T follicular helper cell (primary cell): ENCODE measurements at regions not wholly inside any gene's neighbourhood (a gene's known extent, or its start where the extent isn't known, plus 50 kb on each side); places are given as distances from the start of the nearest gene placed in this dataset.
A peak's percentile ranks its signal among the peaks of the same experiment; 100 is the strongest.
"Not testable (repeated sequence)": the region's sequence is repeated elsewhere in the genome, so short reads cannot be mapped to it uniquely, and the experiment has no call there.

Experiments used
- DNase-seq: peaks from one replicate; pipeline ENCODE4 v3.0.0-alpha.2; 2020; ENCODE audit warnings: low read depth

DNA sequence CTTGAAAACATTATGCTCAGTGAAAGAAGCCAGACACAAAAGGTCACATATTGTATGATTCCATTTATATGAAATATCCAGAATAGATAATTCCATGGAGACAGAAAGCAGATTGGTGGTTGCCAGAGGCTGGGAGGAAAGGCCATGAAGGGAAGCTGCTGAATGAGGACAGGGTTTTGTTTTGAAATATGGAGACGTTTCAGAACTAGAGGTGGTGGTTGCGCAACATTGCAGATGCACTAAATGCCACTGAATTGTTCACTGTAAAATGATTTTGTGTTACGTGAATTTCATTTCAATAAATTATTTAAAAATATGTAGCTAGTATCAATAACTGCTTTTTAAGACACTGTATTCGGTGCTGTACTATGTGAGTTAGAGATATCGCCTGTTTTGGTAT, 101.7 kb upstream of the ZNF236 start:
- no peak for DNase-seq

- no peak for DNase-seq
Measured at GRCh38 chr18:76715012-76715610, 107.2 kb upstream of the ZNF236 start.

- DNase-seq, result no peak
Measured at GRCh38 chr18:76713432-76713831, 108.9 kb upstream of the ZNF236 start.

DNA sequence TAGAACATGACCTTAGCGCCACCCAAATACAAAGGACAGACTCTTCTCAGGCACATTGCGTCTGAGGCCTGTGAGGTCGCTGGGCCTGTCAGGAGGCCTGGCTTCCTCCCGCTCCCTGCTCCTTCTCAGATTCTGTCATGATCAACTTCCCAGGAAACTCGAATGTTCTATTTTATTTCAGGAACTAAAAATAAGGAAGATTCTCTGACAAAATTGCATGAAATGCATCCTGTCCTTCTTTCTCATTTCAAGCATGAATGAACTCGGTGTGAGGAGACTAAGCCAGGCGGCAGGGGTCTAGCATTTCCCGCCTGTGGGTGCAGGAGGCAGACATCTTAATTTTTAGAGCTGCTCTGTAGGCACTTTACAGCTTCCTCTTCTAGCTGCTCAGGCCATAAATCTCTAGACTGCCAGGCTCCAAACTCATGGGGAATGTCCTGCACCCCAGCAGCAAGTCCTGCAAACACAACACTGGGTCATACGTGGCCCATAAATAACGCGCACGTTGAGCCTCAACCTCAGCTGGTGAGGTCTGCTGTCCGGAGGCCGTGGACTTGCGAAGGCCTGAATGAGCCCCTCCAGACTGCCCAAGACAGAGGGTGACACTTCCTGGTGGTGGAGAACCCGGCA, 109.7 kb upstream of the ZNF236 start:
- no peak for DNase-seq

DNA sequence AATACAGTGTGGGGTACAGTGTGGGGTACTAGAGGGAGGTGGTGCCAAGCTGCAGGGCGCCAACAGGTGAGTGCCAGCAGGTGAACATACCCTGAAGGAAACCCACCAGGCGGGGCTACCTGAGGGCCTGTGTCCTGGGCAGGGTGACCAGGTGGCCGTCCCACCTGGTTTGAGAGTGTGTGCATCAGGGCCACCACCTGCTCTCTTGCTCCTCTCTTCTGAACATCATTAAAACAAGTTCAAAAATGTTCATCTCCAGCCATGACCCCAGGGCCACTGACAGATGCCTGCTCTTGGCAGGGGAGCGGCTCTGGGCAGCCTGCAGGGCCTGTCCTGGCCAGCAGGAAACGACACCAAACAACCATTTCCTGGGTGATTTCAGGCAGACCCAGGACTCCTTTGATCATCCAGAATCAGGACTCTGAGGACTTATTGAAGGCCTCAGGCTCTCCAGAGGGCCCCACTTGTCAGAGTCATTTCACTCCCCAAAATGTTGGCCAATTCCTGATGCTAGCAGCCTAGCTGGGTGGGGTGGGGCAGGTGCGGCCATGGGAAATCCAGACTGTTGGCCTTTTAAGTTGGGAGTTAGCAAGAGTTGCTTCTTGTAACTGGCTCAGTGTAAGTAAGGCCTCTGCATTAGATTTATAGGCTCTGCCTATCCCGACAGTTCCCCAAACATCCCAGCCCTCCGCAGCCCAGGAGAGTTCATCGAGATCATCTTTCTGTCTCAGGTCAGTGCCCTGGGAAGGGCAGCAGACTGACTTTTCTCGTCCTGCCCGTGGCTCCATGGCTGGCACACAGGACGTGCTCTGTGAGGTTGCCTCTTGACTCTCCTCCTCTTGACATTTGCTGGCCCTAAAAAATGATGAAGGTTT, 111.5 kb upstream of the ZNF236 start:
- DNase-seq, result no peak

GRCh38 chr18:76709659-76710645, 112.4 kb upstream of the ZNF236 start:
- DNase-seq, result peak; percentile 41

- DNase-seq, result no peak
Measured at GRCh38 chr18:76708722-76709353, 113.5 kb upstream of the ZNF236 start.

DNA sequence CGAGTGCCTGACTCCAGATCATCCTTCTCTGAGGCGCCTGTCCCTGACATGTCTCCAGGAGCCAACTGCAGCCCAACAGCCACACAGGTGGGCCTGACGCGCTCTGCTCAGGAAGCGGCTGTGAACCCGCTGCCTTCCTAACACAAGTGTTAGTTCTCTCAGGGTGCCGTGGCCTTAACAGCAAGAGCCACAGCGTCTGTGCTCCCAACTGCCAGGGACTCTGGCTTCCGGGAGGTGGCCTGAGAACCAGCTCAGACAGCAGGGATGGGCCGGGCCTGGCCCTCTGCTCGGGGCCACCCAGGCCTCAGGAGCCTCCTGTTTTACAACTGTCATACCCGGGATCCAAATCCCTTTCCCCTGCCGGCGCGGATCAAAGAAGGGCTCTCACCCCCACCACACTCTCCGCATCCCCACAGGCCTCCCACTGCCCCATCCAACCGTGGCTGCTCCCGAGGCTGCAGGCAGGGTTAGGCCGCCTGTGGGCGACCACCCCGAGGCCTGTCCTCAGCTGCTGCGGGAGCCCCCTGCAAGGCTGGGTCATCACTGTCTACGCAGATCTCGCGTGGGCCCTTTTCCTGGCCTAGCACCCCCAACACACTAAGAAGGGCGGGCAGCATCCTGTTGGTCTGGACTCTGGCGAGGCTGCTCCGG, 114.2 kb upstream of the ZNF236 start:
- no peak for DNase-seq

DNA sequence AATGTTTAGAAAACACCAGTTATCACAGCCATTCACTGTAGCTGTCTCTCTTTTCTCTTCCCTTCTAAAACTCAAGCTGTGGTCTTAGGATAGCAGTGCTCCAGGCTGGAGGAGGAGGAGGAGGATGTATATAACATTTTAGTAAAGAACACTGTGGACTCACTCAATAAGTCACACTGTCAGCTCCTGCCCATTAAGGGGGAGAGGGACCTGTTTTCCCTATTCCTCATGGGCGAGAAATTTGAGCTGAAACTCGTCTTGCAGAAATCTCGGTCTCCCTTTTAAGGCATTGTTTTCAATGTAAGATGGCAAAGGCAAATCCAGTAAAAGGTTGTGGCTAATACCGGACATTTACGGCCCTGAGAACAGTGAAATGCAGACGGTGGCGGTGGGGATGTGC, 114.8 kb upstream of the ZNF236 start:
- DNase-seq, result no peak

DNA sequence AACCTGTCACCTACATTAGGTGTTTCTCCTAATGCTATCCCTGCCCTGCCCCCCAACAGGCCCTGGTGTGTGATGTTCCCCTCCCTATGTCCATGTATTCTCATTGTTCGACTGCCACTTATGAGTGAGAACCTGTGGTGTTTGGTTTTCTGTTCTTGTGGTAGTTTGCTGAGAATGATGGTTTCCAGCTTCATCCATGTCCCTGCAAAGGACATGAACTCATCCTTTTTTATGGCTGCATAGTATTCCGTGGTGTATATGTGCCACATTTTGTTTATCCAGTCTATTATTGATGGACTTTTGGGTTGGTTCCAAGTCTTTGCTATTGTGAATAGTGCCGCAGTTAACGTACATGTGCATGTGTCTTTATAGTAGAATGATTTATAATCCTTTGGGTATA, 117.8 kb upstream of the ZNF236 start:
- DNase-seq, result not testable (repeated sequence)

GRCh38 chr18:76699923-76700322, 122.4 kb upstream of the ZNF236 start:
- DNase-seq, result no peak

DNA sequence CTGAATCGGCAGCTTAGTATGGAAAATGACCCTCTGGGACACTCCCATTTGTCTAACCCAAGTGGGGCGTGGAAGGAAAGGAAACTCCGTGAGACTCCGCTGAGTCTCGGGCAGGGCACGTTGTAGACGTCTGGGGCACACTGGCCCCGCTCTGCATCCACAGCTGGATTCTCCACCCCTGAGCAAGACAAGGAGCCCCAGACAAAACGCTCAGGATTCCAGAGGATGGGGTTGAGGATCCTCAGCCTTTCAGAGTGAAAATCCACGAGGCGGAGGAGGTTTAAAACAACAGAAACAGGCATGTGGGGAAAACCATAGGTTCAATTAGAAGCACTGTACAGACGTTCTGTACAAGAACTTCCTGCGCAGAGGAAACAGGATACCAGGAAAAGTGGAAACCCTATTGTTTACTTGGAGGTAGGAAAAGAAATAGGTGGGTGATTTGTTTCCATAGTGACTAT, 124.9 kb upstream of the ZNF236 start:
- DNase-seq, result no peak

DNA sequence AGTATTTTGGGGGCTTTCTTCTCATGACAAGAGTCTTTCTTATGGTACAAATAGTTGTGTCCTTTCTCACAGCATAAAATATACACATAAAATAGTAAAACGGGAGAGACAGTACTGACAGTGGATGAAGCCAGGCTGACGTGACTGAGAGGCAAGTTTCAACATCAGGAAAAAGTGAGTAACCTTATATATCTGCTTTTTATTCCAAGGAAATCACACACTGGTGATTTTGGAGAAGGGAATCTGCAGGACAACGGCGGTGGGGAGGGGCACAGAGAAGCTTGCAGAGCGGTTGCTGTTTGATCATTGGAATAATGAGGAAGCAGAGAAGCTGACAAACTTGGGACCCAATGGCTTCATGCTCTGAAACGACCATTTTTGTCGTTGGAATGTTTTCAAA, 130.6 kb upstream of the ZNF236 start:
- DNase-seq, result no peak

DNA sequence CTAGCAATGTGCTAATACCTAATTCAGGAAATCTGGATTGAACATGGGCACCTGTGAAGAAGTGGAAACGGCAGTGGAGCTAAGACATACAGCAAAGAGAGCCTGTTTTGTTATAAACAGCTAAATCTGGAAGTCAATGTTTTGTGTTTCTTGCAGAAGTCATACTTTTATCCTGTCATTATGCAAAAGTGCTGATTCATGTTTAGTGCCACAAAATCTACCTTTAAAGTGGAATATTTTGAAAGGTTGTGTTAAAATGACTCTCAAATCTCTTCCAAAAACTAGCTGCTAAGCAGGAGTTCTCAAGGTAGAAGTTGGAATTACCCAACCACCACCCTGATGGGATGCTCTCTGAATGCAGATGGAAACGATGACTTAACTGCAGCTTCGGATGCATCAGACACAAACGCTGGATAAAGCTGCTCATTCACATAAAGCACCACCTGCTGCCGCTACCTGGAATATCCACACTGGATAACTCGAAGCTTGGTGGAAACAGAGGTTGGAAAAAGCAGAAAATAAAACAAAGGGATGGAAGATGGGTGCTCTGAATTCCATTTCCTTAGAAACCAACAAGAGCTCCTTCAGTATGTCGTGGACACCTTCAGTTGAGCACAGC, 132.6 kb upstream of the ZNF236 start:
- no peak for DNase-seq

DNA sequence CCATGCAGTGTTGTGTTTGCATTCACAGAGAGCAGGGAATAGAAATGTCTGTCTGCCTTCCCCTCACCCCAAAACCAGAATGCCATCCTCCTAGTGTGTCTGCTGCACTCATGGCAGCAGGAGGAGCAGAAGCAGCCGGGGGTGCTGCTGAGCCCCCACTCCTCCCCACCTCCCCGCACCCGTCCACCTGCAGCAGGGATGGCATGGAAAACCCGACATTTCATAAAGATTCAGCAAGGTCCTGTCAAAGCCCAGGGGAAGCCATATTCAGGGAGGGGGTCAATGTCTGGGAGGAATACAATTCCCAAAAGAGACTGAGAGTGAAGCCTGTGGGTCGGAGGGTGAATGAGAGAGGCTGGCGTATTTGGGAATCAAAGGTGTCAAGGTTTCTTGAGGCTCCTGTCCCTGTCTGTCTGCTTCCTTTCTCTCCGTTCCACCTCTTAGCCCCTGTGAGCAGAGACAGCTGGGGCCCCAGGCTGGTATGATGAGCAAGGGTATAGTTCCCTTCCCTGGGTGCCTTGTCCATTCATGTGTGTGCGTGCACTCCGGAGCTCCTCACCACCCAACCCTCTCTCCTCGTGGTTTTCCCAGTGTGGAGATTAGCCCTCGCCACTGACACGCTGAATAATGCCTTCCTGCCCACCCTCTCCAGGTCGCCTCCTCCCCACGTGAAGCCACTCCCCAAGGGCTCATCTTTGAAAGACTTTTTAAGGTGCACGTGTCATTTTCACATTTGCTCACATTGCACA, 133.5 kb upstream of the ZNF236 start:
- no peak for DNase-seq

GRCh38 chr18:76687304-76687962, 134.9 kb upstream of the ZNF236 start:
- DNase-seq, result no peak

DNA sequence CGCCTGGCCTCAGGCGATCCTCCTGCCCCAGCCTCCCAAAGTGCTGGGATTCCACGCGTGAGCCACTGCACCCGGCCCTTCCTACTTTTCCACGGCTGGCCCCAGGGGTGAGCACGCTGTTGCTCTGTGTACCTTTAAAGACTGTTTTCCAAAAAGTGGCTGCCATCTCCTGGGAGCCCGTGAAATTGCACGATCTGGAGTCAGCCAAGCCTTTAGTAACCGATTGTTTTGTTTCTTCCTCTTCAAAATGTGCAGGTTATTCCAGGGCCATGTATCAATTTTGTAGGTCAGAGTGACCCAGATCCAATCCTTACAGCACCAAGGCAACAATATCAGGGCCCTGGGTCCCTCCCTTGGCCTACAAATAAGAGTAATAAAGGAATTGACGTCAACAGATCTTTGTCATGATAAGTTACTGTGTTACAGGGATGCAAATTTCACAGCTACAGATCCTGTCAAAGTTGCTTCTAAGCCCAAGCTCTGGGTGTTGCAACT, 135.6 kb upstream of the ZNF236 start:
- no peak for DNase-seq

- no peak for DNase-seq
Measured at GRCh38 chr18:76685860-76686259, 136.5 kb upstream of the ZNF236 start.

- DNase-seq, result no peak
Measured at GRCh38 chr18:76685402-76685801, 137.0 kb upstream of the ZNF236 start.
